GM12874 (cell line): ENCODE measurements at regions not wholly inside any gene's neighbourhood (a gene's known extent, or its start where the extent isn't known, plus 50 kb on each side); places are given as distances from the start of the nearest gene placed in this dataset.

Source experiments
- TF ChIP-seq, protein P1 (sequence below): IDR thresholded peaks from 2 replicates; pipeline ENCODE4 v1.5.1; 2011; ENCODE audit warnings: low read depth, mild to moderate bottlenecking, control low read depth, low read length, moderate library complexity; ENCODE audit not compliant: insufficient read depth

DNA sequence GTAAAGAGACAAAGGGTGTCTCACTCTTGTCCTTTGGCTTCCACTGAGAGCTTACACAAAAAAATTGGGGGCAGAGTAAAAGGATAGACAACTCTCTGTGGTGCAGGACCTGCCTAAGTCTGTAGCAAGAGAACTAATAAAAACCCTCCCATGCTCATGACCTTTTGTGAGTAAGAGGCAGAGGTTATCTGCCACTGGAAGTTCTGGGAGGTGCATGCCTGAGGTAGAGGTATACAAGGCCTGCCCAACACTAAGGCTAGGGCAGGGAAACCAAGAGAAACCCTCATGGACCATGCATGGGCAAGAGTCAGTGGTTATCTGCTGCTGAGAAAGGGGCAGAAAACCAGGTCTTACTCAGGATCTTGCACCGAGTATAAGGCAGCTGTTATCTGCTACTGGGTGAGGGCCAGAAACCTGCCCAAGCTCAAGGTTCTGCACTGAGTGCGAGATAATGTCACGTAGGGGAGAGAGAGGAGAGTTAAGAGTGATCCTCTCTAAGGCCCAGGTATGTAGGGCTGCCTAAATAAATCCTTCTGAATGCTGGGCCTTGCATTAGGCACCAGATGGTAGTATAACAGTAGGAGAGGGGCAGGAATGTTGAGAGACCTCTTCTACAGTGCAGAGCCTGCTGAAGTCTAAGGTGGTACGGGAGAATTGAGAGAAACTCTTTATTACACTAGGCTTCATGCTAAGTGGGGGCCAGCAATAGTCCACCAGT is 143.4 kb downstream of the MACROH2A1 start:
- TF ChIP-seq, protein P1, sequence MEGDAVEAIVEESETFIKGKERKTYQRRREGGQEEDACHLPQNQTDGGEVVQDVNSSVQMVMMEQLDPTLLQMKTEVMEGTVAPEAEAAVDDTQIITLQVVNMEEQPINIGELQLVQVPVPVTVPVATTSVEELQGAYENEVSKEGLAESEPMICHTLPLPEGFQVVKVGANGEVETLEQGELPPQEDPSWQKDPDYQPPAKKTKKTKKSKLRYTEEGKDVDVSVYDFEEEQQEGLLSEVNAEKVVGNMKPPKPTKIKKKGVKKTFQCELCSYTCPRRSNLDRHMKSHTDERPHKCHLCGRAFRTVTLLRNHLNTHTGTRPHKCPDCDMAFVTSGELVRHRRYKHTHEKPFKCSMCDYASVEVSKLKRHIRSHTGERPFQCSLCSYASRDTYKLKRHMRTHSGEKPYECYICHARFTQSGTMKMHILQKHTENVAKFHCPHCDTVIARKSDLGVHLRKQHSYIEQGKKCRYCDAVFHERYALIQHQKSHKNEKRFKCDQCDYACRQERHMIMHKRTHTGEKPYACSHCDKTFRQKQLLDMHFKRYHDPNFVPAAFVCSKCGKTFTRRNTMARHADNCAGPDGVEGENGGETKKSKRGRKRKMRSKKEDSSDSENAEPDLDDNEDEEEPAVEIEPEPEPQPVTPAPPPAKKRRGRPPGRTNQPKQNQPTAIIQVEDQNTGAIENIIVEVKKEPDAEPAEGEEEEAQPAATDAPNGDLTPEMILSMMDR: no peak

DNA sequence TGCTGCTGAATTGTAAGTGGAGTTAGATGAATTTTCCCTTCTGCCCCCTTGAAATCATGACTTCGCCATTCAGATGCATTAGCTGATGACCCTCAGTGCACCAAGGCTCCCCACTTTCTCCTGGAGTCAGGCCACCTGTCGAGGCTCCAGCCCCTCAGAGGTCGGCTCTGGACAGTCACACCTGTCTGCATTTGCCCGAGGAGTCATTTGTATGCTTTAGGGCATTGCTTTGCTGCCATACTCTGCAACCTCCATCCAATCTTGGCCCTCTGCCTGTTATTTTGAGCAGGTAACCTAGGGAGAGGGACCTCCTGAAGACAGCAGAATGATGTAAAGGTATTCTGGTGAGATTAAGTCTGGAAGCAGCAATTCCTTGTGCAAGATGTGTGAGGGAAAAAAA is 144.8 kb downstream of the MACROH2A1 start:
- TF ChIP-seq, protein P1: no peak

DNA sequence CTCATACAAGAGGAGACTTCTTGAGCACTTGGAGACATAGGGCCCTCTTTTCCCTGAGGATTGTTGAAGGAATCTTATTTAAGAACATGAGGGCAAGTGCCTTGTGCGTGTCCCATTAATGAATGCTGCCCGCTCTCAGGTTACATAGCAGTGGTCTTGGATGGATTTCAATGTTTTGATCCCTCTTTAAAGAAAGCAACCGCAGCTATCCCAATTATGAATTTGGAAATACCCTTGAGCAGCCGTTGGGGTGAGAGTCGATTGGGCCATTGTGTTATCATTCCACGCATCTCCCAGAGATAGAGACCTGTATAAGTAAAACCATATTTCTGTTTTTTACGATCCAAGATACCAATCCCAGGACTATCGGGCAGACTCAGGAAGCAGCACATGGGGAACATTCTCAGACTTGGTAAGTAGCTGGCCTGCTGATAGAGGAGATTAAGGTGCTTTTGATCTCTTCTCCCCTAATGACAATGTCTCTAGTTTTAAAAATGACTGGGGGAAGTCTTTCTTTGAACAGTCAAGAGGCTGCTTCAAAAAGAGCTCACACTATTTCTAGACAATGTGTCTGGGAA is 145.3 kb downstream of the MACROH2A1 start:
- TF ChIP-seq, protein P1: no peak

DNA sequence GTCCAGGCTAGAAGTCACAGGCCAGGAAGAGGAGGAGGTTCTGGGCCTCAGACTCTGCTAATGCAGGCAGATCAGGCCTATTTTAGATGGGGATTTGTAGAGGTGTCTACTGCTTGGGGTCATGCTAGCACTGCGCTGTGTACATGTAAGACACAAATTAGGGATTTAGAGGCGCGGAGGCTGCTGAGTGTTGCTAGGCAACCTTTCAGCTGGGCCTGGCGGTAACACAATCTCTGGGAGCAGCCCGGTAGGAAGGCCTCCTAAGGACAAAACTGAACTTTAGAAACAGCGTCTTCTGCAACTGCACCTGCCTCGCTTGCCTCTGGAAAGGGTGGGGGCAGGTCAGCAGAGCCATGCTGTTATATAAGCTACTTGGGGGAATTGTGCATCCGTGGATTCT is 147.9 kb downstream of the MACROH2A1 start:
- TF ChIP-seq, protein P1: no peak

DNA sequence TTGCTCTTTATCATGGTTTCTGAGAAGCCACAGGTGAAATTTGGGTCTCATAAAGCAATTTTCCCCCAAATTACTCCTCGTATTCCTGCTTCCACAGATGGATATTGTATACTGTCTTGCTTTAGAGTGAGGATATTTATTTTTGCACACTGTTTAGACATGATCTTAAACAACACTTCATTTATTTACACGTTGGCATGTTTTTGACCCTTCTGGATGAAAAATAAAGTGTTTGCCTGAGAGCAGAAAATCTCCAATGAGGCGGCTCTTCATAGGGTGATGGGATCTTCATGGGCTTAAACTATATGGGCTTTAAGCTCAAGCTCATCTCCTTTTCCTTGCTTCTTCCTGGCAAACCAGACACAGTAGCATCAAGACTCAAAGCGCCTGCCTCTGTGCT is 148.4 kb downstream of the MACROH2A1 start:
- TF ChIP-seq, protein P1: no peak

DNA sequence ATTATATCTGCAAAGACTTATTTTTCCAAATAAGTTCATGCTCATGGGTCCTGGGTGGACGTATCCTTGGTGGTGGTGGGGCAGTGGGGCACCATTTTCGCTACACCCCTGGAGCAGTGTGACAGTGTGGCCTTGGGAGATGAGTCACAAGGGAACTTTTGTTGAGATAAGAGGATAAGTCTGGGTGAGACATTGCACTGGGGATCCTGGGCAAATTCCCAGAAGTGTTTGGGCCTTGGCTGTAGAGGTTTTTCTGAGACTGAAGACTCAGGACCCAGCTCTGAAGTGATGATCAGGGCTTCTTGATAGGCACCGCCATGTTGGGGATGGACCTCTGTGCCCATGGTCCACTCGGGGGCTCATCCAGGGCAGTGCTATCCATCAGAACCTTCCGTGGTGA is 149.4 kb downstream of the MACROH2A1 start:
- TF ChIP-seq, protein P1: no peak

DNA sequence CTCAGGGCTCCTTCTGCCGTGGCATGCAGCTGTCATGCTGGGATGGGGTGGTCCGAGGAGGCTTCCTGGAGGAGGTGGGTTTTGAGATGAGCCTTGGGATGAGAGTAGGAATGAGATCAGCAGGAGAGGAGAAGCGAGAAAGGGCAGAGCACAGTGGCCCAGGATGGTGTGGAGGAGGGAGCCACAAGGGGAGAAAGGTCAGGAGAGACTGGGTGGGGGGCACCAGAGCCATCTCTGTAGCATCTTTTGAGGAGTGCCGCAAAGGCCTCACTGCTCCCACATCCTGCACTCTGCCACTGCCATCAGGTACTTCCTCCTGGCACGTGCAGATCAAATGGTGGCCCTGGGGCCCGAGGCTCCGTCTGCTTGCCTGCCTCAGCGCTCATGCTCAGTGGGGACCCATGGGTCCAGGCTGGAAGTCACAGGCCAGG is 150.2 kb downstream of the MACROH2A1 start:
- TF ChIP-seq, protein P1: no peak
